ENCODE measurements at regions not wholly inside any gene's neighbourhood (a gene's known extent, or its start where the extent isn't known, plus 50 kb on each side); places are given as distances from the start of the nearest gene placed in this dataset.

- TF ChIP-seq CTCF (IDR thresholded peaks at IDR 0.05) (no peak), TCF7 (CRISPR knock-in tag; IDR thresholded peaks at IDR 0.05; ENCODE audit: low read depth) (no peak), SP1 (CRISPR knock-in tag; conservative IDR thresholded peaks at IDR 0.05) (no peak), ZBTB43 (CRISPR knock-in tag; IDR thresholded peaks at IDR 0.05) (no peak), ELF4 (CRISPR knock-in tag; IDR thresholded peaks at IDR 0.05; ENCODE audit: low read depth) (no peak), ZBTB21 (CRISPR knock-in tag; IDR thresholded peaks at IDR 0.05; ENCODE audit: borderline replicate concordance) (no peak), SOX15 (CRISPR knock-in tag; IDR thresholded peaks at IDR 0.05) (no peak), KAT7 (CRISPR knock-in tag; IDR thresholded peaks at IDR 0.05; ENCODE audit: borderline replicate concordance) (no peak), NFYB (CRISPR knock-in tag; conservative IDR thresholded peaks at IDR 0.05; ENCODE audit: low read depth) (no peak), ERG (CRISPR knock-in tag; IDR thresholded peaks at IDR 0.05) (no peak), USF1 (CRISPR knock-in tag; IDR thresholded peaks at IDR 0.05) (no peak)
Measured at GRCh38 chr1:93764366-93764750, 82.7 kb upstream of the BCAR3 start.

Measured in WTC11 (cell line).